ENCODE measurements at regions not wholly inside any gene's neighbourhood (a gene's known extent, or its start where the extent isn't known, plus 50 kb on each side); places are given as distances from the start of the nearest gene placed in this dataset.

- TF ChIP-seq CTCF (conservative IDR thresholded peaks at IDR 0.05; ENCODE audit: low read length), result no peak
- no peak for TF ChIP-seq EZH2phosphoT487 (IDR thresholded peaks at IDR 0.05; ENCODE audit: borderline replicate concordance, low read depth, low read length)
These were observed 338.9 kb upstream of the ANO3 start for GRCh38 chr11:25993016-25993415.
